Body of pancreas (tissue), 4 donors: ENCODE measurements at regions not wholly inside any gene's neighbourhood (a gene's known extent, or its start where the extent isn't known, plus 50 kb on each side); places are given as distances from the start of the nearest gene placed in this dataset.

Experiments
- POLR2A ChIP-seq, 3 donors: fragments of 450-650 bp; IDR thresholded peaks; one replicate each; pipeline ENCODE4 v1.6.1; 2016; ENCODE audit warnings: antibody characterized with exemption in 3 of 3, mild to moderate bottlenecking in 2 of 3
- TF ChIP-seq, protein P1 (sequence below), 7 experiments: fragments of 450-650 bp in 4 of 7; fragments of 200-600 bp in 3 of 7; sonication (generic) in 3 of 7; IDR thresholded peaks; one replicate each; pipeline ENCODE4 v1.5.1; 2016 to 2019; ENCODE audit warnings: antibody characterized with exemption in 7 of 7

DNA sequence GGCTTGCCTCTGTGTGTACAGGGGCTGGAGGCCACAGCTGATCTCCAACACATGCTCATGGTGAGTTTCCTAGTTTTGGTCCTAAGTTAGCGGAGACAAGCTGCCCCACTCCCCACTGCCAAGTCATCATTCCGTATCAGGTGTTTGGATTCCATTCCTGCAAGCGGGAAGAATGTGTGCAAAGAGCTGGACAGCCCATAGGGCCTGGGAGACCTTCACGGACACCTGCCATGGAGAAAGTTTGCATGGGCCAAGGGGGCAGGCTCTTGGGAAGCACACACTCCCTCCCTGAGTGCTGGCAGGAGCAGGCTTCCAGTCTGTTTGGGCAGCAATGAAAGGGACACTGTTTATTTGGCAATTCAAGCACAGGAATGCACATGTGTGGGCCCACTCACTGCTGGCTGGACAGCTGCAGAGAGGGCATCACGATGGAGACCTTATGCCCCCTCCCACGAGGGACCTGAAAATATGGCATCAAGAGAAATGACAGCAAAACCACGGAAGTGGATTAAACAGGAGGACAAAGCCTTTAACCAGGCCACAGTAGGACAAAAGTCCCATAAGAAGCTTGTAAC is 149.7 kb downstream of the KLF13 start:
- TF ChIP-seq, protein P1, sequence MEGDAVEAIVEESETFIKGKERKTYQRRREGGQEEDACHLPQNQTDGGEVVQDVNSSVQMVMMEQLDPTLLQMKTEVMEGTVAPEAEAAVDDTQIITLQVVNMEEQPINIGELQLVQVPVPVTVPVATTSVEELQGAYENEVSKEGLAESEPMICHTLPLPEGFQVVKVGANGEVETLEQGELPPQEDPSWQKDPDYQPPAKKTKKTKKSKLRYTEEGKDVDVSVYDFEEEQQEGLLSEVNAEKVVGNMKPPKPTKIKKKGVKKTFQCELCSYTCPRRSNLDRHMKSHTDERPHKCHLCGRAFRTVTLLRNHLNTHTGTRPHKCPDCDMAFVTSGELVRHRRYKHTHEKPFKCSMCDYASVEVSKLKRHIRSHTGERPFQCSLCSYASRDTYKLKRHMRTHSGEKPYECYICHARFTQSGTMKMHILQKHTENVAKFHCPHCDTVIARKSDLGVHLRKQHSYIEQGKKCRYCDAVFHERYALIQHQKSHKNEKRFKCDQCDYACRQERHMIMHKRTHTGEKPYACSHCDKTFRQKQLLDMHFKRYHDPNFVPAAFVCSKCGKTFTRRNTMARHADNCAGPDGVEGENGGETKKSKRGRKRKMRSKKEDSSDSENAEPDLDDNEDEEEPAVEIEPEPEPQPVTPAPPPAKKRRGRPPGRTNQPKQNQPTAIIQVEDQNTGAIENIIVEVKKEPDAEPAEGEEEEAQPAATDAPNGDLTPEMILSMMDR (IDR thresholded peaks at IDR 0.05): no peak
- TF ChIP-seq POLR2A (IDR thresholded peaks at IDR 0.05): no peak
